IMR-90 (cell line): ENCODE measurements at regions not wholly inside any gene's neighbourhood (a gene's known extent, or its start where the extent isn't known, plus 50 kb on each side); places are given as distances from the start of the nearest gene placed in this dataset.

Source experiments
- ATAC-seq: fragments of 200-7000 bp; cut with Tn5 transposase; 2 replicates; pipeline ENCODE4 v1.9.1; 2020; ENCODE audit warnings: low read depth, mild to moderate bottlenecking, moderate library complexity
- BruUV-seq: library from RNA; stranded (reverse); fragments of 400-500 nt; replicated peaks from 2 replicates; lab custom pipeline; 2021; lab: Mats Ljungman, UMichigan
- CTCF ChIA-PET: fragments of 300-600 bp; formaldehyde crosslinking; extraction: SDS; loops from one replicate; lab custom pipeline; 2021; ENCODE audit warnings: antibody characterized with exemption; lab: Yijun Ruan, JAX
- POLR2A ChIA-PET: fragments of 300-600 bp; sonication (Branson Sonifier 250); formaldehyde crosslinking; loops from one replicate; lab custom pipeline; 2022; ENCODE audit warnings: antibody characterized with exemption; ENCODE audit not compliant: unreplicated experiment; lab: Charles Lee
- DNase-seq: peaks from one replicate; pipeline ENCODE4 v3.0.0; 2013
- H2AFZ ChIP-seq: replicated peaks from 2 replicates; pipeline ENCODE3; 2013; ENCODE audit warnings: low read length, mild to moderate bottlenecking; ENCODE audit not compliant: poor library complexity
- H2AK5ac ChIP-seq: 2 replicates; pipeline ENCODE4 v1.6.1; 2013; ENCODE audit warnings: low read depth, low read length, inconsistent platforms
- H2AK9ac ChIP-seq: replicated peaks from 2 replicates; pipeline ENCODE3; 2013; ENCODE audit warnings: mild to moderate bottlenecking, low read depth, low read length, moderate library complexity; ENCODE audit not compliant: poor library complexity
- H2BK120ac ChIP-seq: 2 replicates; pipeline ENCODE4 v1.6.1; 2013; ENCODE audit warnings: low read depth, low read length, inconsistent platforms
- H2BK15ac ChIP-seq: 3 replicates; pipeline ENCODE4 v1.6.1; 2013; ENCODE audit warnings: low read depth, low read length, inconsistent platforms
- H2BK20ac ChIP-seq: 2 replicates; pipeline ENCODE4 v1.6.1; 2013; ENCODE audit warnings: low read depth, mild to moderate bottlenecking, inconsistent platforms, low read length, moderate library complexity
- H2BK5ac ChIP-seq: 2 replicates; pipeline ENCODE4 v1.6.1; 2013; ENCODE audit warnings: mild to moderate bottlenecking, low read depth, low read length, inconsistent platforms; ENCODE audit not compliant: poor library complexity, severe bottlenecking
- H3K14ac ChIP-seq: replicated peaks from 2 replicates; pipeline ENCODE4 v1.6.1; 2013; ENCODE audit warnings: low read depth, low read length, inconsistent platforms
- H3K18ac ChIP-seq: 2 replicates; pipeline ENCODE4 v1.6.1; 2013; ENCODE audit warnings: low read depth, low read length, control low read depth
- H3K23ac ChIP-seq: 2 replicates; pipeline ENCODE4 v1.6.1; 2013; ENCODE audit warnings: low read depth, low read length, inconsistent platforms
- H3K27ac ChIP-seq: 2 replicates; pipeline ENCODE4 v1.5.1; 2013; ENCODE audit warnings: mild to moderate bottlenecking, control low read depth, low read length; ENCODE audit not compliant: insufficient read depth
- H3K27me3 ChIP-seq: 2 replicates; pipeline ENCODE4 v1.6.1; 2013; ENCODE audit warnings: low read length; ENCODE audit not compliant: control insufficient read depth, insufficient read depth
- H3K36me3 ChIP-seq: 2 replicates; pipeline ENCODE4 v1.6.1; 2013; ENCODE audit warnings: low read length, mixed read lengths; ENCODE audit not compliant: control insufficient read depth, insufficient read depth
- H3K4ac ChIP-seq: 2 replicates; pipeline ENCODE4 v1.6.1; 2013; ENCODE audit warnings: low read depth, low read length, inconsistent platforms
- H3K4me1 ChIP-seq: 2 replicates; pipeline ENCODE4 v1.6.1; 2013; ENCODE audit warnings: low read length, mixed read lengths; ENCODE audit not compliant: control insufficient read depth, insufficient read depth
- H3K4me2 ChIP-seq: 2 replicates; pipeline ENCODE4 v1.6.1; 2013; ENCODE audit warnings: low read depth, mild to moderate bottlenecking, control low read depth, low read length, moderate library complexity
- H3K4me3 ChIP-seq: 2 replicates; pipeline ENCODE4 v1.5.1; 2013; ENCODE audit warnings: low read depth, mild to moderate bottlenecking, control low read depth, low read length, moderate library complexity; ENCODE audit not compliant: insufficient read depth
- H3K56ac ChIP-seq: 2 replicates; pipeline ENCODE4 v1.6.1; 2013; ENCODE audit warnings: low read length, inconsistent platforms; ENCODE audit not compliant: insufficient read depth; ENCODE audit errors: extremely low read depth
- H3K79me1 ChIP-seq, 2 experiments: 2 replicates each; pipeline ENCODE4 v1.6.1; 2013; ENCODE audit warnings: low read length in 2 of 2, inconsistent platforms in 1 of 2, low read depth in 1 of 2
- H3K9ac ChIP-seq: 2 replicates; pipeline ENCODE4 v1.6.1; 2013; ENCODE audit warnings: low read depth, low read length, control low read depth
- H3K9me1 ChIP-seq: 2 replicates; pipeline ENCODE4 v1.6.1; 2013; ENCODE audit warnings: low read length, inconsistent platforms; ENCODE audit not compliant: insufficient read depth
- H3K9me3 ChIP-seq: 2 replicates; pipeline ENCODE4 v1.6.1; 2013; ENCODE audit warnings: low read length; ENCODE audit not compliant: control insufficient read depth, insufficient read depth
- H4K20me1 ChIP-seq: 2 replicates; pipeline ENCODE4 v1.6.1; 2013; ENCODE audit warnings: low read length, inconsistent platforms; ENCODE audit not compliant: insufficient read depth
- H4K5ac ChIP-seq: 2 replicates; pipeline ENCODE4 v1.6.1; 2013; ENCODE audit warnings: mild to moderate bottlenecking, low read depth, low read length, control low read depth
- H4K8ac ChIP-seq, 2 experiments: 2 replicates each; pipeline ENCODE4 v1.6.1; 2013; ENCODE audit warnings: low read depth in 2 of 2, low read length in 2 of 2, control low read depth in 1 of 2, inconsistent platforms in 1 of 2
- H4K91ac ChIP-seq: 2 replicates; pipeline ENCODE4 v1.6.1; 2013; ENCODE audit warnings: low read depth, low read length, inconsistent platforms; ENCODE audit not compliant: insufficient read depth
- NFE2L2 ChIP-seq: fragments of 150-350 bp; IDR thresholded peaks from 2 replicates; pipeline ENCODE4 v1.6.1; 2016; ENCODE audit warnings: low read depth, mild to moderate bottlenecking, low read length
- RFX5 ChIP-seq: IDR thresholded peaks from 2 replicates; pipeline ENCODE4 v1.8.0; 2012; ENCODE audit warnings: low read depth, mild to moderate bottlenecking, low read length, moderate library complexity
- WGBS, 2 experiments: methylation state at CpG; one replicate each; pipeline versions ENCODE4 v1.1.5 to v1.1.7; 2013; ENCODE audit warnings: missing lambda C conversion rate in 2 of 2; ENCODE audit not compliant: insufficient read length in 1 of 2; ENCODE audit errors: extremely low coverage in 2 of 2; 5-methylcytosine and 5-hydroxymethylcytosine counted together
- dilution Hi-C: fragments of 300-500 bp; cut with HindIII; formaldehyde crosslinking; loops from one replicate; pipeline ENCODE4 v1.14.3; 2018; ENCODE audit warnings: low sequenced_read_pairs; ENCODE audit not compliant: unreplicated experiment
- in situ Hi-C: fragments of 300-500 bp; cut with MboI; formaldehyde crosslinking; loops from 3 replicates; pipeline ENCODE4 v1.14.3; 2019; ENCODE audit warnings: low sequenced_read_pairs, inconsistent platforms, mixed read lengths
- intact Hi-C: fragments of 100-400 bp; cut with micrococcal nuclease; formaldehyde crosslinking; loops from 2 replicates; pipeline ENCODE4 v1.10.0; 2022

DNA sequence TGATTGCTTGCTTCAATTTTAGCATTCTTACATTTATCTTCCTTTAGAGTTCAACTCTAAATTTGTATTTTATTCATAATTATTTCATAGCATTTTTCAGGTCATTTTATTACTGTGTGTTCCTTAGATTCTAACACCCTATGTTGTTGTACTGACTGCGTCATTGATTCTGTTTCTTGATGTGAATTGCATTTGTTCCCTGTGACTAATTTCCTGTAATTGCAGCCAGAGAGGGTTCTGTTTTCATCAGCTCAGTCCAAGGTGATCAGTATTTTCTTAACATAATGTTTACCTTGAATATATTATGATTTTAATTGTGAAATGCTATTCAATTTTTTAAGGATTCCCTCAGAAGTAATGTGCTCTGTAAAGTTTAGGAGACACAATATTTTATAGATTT, 970.2 kb upstream of the PIK3C3 start:
- Histone ChIP-seq H2BK120ac (no peak overlapping the region), H3K56ac (no peak overlapping the region), H2BK20ac (no peak overlapping the region), H2BK5ac (no peak overlapping the region), H4K91ac (no peak overlapping the region), H3K27me3 (no peaks in the 10 kb centered on the region), H3K4me2 (no peak overlapping the region), H3K9me3 (no peaks in the 10 kb centered on the region), H3K9me1 (no peaks in the 10 kb centered on the region), H3K4ac (no peak overlapping the region), H2AK9ac (no peak overlapping the region), H3K4me3 (no peak overlapping the region), H3K23ac (no peak overlapping the region), H3K36me3 (no peaks in the 10 kb centered on the region), H4K5ac (no peak overlapping the region), H2AFZ (no peak overlapping the region), H3K79me1 (no peaks in the 10 kb centered on the region), H3K4me1 (no peaks in the 10 kb centered on the region), H3K14ac (no peak overlapping the region), H2BK15ac (no peak overlapping the region), H3K27ac (no peak overlapping the region), H4K20me1 (no peaks in the 10 kb centered on the region), H3K18ac (no peak overlapping the region), H3K9ac (no peak overlapping the region), H4K8ac (no peak overlapping the region), H2AK5ac (no peak overlapping the region)
- intact Hi-C loops (no loop called here), in situ Hi-C loops (no loop called here), dilution Hi-C loops (no loop called here)
- ATAC-seq: no peak
- CTCF ChIA-PET: no interaction called here
- no peak for TF ChIP-seq RFX5
- no peak for TF ChIP-seq NFE2L2
- BruUV-seq: no TSS peak
- POLR2A ChIA-PET: interaction anchor here (0.6 kb wide), 1 partner anchor 73 kb away, joined by 3 read pairs; no protein-coding TSS in a partner anchor
- DNase-seq: peak; percentile 2
- WGBS, 2 experiments: no CpG with 5 or more reads among the region's 1 CpG
